HG03103 (cell line): ENCODE measurements at regions not wholly inside any gene's neighbourhood (a gene's known extent, or its start where the extent isn't known, plus 50 kb on each side); places are given as distances from the start of the nearest gene placed in this dataset.

Source experiments
- ATAC-seq: cut with Tn5 transposase; IDR thresholded peaks from one replicate; pipeline ENCODE4 v1.9.1; 2021; ENCODE audit warnings: low read depth; ENCODE audit not compliant: unreplicated experiment

- ATAC-seq: no peak
Measured at GRCh38 chr22:48198489-48199459, 1436.3 kb downstream of the TBC1D22A start.

DNA sequence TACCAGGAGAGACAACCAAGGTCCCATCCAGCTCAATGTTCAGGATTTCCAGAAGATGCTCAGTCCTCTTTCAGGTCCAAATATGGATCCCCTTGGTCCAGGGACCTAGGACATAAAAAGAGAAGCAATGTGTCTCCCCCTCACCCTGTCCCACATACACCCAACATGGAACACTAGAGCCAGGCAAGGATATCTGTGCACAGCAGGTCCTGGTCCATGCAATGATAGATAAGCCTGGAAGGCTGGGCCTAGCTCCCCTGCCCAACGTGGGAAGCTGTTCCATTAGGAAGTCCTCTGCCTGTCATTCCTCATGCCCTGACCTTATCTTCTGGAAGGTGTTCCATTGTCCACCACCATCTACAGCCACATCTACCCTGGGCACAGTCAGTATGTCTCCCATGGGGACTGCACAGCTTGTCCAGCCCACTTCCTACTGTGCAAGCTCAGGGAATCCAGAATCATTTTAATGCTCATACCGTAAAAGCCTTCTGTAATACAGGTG lies 1434.8 kb downstream of the TBC1D22A start:
- ATAC-seq: no peak

GRCh38 chr22:48192920-48193319 lies 1430.5 kb downstream of the TBC1D22A start:
- ATAC-seq: no peak

GRCh38 chr22:48192071-48192470 lies 1429.6 kb downstream of the TBC1D22A start:
- no peak for ATAC-seq

DNA sequence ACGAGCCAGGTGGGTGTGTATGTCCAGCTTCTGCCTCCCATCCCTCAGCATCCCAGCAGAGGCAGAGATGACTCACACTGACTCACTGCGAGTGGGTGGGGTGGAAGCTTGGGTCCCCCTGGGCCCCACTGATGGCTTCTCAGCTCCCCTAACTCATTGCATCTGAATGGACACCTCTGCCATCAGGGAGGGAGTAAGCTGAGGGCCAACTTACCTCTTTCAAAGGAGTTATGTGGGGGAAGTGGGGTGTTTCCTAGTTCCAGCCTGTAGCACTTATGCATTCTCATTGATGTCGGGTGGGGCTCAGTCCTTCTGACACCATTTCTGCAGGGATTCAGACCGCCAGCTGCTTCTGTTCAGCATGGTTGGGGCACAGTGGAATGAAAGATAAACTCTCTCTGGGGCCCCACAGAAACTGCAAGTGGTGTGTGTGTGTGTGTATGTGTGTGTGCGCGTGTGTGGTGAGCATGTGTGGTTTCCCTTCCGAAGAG lies 1425.8 kb downstream of the TBC1D22A start:
- ATAC-seq: no peak

GRCh38 chr22:48187356-48187755 lies 1424.9 kb downstream of the TBC1D22A start:
- no peak for ATAC-seq

DNA sequence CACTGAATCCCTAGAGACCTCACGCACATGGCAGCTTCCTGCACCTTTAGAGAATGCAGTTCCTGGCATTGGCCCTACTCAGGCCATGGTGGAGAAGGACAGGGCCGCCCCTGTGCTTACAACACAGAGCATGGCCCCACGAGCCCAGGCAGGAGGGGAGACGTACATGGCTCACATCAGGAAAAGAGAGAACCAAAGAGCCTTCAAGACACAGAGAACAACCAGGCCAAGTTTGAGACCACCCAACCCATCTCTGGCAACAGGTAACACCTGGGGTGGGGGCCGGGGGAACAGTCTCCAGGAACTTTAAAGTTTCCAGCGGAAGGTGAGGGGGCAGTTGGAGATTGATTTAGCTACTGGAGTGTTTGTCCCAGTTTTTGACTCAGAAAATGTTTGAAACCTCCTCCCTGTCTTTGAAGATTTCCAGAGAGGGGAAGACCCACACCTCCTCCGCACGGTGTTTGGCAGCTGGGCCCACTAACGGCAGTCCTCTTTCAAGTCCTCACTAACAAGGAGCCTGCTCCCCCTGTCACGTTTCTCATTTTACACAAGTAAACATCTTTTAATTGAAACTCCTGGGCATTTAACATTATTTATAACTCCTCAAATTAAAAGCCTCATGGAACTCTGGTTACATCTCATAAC lies 1423.8 kb downstream of the TBC1D22A start:
- ATAC-seq: no peak

DNA sequence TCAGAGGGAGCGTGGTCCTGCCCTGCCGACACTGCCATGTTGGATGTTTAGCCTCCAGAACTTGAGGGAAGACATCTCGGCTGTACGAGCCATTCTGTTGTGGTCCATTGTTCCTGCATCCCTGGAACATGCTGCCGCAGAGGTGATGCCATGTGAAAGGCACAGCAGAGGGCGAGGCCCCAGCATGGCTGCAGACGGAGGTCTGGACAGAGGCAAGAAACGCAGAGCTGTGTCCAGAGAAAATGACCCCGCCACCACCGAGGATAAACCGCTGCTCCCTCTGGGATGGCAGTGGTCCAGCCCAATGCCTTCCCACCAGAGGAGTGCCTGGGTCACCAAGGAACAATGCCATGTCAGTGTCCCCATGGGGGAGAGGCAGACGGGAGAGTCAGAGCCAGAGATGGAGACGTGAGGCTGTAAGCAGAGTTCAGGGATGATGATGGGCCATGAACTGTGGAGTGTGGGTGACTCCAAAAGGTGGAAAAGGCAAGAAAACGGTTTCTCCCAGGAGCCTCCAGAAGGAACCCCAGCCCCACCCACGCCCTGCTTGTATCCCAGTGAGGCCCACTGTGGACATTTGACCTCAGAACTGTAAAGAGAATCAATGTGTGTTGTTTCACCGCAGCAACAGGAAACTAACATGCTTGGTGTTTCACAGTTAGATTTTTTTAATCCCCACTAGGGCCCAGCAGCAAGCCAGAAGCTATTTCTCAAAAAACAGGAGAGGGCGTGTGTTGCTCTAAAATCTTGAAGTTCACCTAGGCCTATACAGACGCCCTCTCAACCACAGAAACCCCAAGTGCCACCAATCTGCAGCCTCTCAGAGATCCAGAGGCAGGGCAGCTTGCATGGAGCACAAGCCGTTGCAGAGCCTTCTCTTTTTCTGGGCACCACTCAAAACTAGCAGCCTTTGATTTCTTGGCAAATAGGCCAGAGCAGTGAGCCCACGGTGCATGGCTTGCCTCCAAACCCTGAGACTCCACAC lies 1422.9 kb downstream of the TBC1D22A start:
- no peak for ATAC-seq

DNA sequence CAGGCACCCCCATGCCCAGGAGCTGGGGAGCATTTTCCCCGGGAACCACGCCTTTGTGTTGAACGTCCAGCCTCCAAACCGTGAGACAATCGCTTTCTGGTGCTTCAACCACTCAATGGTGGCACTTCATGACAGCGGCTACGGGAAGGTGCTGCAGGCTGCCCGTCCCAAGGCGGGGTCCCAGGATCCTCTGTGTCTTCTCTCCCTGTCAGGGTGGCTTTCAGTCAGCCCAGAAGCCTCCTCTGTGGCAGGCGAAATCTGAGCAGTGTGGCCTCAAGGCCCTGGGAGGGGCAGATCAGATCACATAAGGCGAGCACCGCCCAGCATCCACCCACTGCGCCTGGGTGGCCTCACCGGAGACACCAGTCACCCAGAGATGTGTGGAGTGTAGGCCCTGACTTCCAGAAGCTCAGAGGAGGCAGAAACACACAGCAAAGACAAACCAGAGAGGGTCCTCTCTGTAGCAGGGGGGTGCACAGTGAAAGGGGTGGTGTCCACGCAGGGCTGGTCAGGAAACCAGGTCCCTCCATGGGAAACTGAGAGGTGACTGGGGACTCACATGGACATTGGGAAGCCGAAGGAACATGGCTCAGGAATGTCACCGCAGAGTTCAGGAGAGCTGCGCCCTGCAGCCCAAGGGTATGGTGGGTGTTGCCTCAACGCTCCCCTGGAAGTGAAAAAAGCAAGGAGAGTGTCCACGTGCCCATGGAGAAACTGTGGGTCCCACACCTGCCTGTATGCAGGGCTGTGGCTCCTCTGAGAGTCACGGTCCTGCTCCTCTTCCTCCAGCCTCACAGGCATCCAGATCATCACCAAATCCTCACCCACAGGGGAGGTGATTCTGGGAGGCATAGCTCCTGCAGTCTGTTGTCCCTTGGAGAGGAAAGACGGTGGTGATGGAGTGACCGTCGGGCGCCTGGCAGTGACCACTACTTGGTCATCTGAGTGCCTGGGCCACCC lies 1420.7 kb downstream of the TBC1D22A start:
- ATAC-seq: no peak

- no peak for ATAC-seq
Measured at GRCh38 chr22:48182031-48182430, 1419.6 kb downstream of the TBC1D22A start.

- no peak for ATAC-seq
Measured at GRCh38 chr22:48181263-48181955, 1419.0 kb downstream of the TBC1D22A start.

- ATAC-seq: no peak
Measured at GRCh38 chr22:48180631-48181030, 1418.2 kb downstream of the TBC1D22A start.

DNA sequence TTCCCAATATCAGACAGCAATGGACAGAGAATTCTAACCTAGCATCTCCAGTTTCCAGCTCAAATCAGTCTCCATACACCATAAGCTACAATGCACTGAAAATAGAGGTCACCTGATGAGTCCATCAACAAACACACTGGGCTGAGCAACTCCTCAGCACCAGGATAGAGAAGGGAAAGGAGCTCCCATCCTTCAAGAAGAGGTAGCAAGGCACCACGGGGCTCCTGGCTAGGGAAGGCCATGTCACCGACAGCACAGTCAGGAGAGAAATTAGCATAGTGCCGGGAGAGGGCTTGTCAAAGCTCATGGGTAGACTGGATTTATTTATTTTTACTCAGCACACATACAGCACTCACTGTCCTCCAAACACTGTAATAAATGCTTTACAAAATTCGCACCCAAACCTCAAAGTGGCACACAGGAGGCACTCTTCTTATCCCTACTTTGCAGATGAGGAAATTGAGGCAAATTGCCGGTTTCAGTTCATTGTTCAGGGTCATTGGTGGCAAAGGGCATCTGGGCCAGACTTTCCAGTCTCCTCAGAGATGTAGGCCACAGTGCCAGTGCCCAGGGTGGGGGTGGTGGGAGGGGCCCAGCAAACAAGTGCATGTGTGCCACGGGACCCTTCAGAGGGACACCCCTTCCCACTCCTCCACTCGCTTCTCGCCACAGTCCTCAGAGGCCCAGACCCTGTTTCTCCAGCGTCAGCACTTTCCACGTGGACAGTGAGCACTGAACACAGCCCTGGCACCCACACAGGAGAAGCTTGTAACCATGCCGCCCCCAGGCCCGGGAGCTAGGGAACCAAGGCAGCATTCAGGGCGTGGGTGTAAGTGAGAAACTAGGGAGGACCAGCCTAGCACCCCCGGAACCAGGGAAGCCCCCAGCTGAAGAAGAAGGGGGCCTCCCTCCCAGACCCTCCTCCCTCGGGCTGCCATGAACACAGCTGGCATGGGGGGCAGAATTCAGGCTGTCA lies 1417.4 kb downstream of the TBC1D22A start:
- no peak for ATAC-seq

GRCh38 chr22:48178536-48178935 lies 1416.1 kb downstream of the TBC1D22A start:
- ATAC-seq: no peak

GRCh38 chr22:48177631-48178030 lies 1415.2 kb downstream of the TBC1D22A start:
- ATAC-seq: no peak

DNA sequence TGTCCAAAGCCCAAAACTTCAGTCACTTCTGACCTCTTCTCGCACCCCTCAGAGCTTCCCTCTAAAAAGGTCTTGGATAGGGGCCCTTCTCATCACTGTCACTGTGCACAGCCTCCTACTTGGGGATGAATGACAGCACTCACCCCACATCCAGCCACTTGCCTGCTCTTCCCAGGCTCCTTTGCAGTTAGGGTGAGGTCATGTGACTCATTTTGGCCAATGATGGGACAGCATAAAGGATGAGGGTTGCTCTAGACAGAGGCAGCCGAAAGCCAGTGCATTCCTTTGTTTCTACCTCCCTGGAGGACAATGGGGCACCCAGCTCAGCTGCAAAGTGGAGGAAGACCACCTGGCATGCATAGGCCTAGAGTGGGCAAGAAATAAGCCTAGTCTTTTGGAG lies 1413.3 kb downstream of the TBC1D22A start:
- ATAC-seq: no peak

GRCh38 chr22:48173773-48174160 lies 1411.3 kb downstream of the TBC1D22A start:
- ATAC-seq: no peak
